ENCODE measurements at regions not wholly inside any gene's neighbourhood (a gene's known extent, or its start where the extent isn't known, plus 50 kb on each side); places are given as distances from the start of the nearest gene placed in this dataset.

DNA sequence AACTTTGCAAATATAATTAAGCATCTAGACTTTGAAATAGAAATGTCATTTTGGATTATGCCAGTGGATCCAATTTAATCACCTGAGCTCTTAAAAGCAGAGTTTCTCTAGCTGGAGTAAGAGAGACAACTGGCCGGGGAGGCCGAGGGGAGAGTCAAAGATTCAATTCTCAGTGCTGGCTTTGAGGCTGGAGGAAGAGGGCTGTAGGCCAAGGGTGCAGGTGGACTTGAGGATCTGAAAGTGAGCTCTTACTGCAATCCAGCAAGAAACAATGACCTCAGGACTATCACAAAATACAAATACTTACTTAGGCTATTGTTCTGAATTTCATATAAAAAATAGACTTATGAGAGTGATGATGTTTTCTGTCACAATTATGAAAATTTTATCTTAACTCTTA is 814.5 kb downstream of the CBLN2 start:
- DNase-seq (ENCODE audit: low read depth), result no peak

DNA sequence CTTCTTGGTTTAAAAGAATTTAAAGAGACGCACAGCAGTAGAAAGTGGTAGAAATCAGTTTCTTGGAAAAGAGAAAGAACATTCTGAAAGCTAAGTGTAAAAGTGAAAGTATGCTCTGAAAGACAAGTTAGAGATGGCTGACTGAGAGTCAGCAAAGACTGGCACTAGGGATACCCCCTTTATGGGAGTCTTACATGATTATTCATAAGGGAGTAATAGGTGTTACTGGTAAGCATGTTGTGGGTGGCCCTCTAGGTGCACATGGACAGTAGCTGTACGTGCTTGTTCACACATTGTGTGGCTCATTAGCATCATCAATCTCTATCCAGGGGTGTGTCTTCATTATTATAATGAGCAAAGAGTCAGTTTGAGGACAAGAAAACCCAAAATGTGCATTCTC is 816.2 kb downstream of the CBLN2 start:
- DNase-seq (ENCODE audit: low read depth), result no peak

DNA sequence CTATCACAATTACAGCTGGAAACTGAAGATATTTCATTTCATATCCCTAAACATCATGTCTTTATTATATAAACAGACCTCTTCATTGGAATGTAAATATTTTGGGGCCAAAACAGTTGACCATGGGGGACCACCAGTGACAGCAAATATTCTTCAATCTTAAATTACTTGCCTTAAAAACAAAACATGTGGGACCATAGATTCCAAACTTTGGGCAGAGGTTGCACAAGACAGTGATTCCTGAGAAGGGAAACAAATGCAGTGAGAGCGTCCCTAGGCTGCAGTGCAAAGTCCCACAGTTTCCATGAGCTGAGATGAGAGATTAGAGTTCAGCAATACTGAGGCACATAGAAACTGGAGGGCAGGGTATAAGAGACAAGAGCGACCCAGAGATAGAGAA is 818.9 kb downstream of the CBLN2 start:
- DNase-seq (ENCODE audit: low read depth), result no peak

DNA sequence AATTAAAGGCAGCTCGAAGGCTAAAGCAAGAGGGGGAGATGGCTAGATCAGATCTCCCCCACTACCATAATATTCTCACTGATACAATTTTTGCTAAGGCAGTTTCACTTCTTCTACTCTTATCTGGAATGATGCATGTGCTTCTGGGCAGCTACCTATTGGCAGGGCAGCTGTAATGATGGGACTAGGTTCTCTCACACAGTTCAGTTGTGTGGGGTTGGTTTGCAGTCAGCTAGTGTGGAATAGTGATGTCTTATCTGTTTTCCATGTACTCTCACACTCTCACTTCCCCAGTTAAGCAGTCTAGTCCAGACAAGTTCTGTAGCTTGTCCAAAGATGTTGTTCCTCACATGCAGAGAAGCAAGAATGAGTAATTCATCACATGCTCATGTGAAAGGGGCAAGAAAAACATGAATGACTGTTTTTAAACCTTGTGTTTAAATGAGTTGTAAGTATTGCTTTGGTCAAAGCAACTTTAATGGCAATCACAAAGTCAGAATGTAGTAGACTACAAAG is 836.1 kb downstream of the CBLN2 start:
- DNase-seq (ENCODE audit: low read depth), result no peak

DNA sequence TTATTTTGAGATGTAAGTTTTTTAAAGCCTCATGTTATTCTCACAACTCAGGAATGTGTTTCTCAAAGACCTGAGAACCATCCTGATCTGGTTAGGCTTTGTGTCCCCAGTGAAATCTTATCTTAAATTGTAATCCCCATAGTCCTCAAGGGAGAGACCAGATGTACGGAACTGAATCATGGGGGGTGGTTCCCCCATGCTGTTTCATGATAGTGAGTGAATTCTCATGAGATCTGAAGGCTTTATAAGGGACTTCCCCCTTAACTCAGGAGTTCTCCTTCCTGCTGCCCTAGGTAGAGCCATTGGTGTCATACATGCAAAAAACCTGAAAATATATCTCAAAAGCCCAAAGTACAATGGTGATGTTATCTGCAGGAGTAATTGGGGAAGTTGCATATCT is 836.7 kb downstream of the CBLN2 start:
- no peak for DNase-seq (ENCODE audit: low read depth)

DNA sequence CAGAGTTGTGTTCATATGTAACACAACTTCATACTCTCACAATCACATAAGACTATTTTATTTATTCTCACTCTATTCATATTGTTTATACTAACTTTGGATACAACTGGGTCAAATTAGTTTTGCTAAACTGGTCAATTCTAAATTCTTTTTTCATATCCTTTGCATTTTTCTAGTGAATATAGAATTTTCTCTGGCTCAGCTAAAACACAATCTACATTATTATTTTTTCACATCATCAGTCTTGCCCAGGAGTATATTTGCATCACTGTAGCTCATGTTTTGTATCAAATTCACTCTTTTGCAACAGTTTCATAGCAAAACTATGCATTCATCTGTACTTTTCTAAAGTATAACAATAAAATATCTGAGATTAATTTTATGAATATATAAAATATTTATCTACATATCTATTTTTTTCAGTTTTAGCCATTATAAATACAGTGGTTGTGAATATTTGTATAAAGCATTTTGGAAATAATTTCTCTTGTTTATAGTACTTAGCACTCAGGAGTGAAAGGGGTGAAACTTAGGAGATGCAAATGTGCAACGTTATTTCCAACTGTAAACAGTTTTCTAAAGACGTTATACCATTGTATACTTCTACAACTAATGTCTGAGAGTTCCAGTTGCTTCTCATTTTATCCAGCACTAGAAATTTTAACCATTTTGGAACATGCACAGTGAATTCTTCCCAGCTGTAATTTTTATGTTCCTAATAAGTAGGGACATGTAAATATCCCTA is 854.6 kb downstream of the CBLN2 start:
- no peak for DNase-seq (ENCODE audit: low read depth)

DNA sequence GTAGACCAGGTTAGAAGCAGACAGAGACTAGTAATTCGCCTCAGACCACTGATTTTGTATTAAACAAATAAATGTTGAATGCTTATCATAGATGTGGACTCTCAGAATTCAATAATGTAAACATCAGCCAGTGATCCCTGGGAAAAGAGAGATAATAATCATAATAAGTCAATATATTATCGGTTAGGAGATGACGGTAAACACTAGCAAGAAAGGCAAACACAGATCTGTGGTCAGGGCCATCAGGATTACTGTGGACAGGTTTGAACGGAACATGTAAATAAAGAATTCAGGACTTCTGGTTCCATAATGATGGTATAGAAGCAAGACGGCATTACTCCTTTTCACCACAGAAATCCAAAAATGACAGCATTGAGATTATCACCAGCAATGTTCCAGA is 861.6 kb downstream of the CBLN2 start:
- DNase-seq (ENCODE audit: low read depth), result no peak

DNA sequence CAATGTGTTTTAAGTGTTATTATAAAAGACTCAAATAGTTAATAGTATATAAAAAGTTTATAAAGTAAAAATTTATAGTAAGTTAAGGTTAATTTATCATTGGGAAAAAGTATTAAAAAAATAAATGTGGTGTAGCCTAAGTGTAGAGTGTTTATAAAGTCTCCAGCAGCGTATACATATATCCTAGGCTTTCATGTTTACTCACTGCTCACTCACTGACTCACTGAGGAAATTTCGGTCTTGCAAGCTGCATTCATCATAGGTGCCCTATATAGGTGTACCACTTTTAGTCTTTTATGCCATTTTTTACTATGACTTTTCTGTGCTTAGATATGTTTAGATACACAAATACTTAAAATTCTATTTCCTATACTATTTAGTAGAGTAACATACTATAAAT is 866.0 kb downstream of the CBLN2 start:
- DNase-seq (ENCODE audit: low read depth), result no peak

DNA sequence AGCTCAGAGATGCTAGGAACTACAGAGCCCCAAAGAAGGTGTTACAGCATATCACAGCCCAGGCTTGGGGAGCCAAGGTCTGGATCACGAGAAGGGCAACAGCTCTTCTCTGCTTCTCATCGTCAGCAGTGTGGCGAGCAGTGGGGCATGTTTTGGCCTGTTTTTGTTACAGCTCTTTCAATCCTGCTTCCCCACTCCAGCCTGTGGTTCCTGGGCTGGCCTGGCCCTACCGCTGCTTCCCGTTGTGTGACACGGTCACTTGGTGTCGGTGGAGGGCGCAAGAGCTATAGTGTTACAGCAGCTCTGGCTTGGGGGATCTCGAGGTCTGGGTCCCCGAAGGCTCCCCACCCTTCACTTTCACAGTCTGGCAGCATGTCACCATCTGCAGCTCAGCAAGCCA is 870.2 kb downstream of the CBLN2 start:
- no peak for DNase-seq (ENCODE audit: low read depth)

DNA sequence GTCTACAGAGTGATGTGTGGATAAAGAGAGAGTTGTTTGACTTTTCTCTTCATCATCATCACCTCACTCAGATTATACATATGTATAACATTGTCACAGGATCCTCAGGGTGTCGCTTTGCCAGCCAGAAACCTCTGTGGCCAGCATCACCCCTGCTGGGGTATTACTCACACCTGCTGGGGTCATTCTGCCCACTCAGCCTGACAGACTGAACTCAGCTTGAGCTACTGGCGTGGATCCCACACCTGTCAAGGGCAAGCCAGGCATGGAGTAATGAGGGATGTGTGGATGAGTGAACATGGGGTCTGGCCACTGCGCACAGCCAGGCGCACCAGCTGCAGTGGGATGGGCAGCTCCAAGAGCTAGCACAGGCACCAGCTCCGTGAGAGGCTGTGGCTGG is 870.6 kb downstream of the CBLN2 start:
- no peak for DNase-seq (ENCODE audit: low read depth)

DNA sequence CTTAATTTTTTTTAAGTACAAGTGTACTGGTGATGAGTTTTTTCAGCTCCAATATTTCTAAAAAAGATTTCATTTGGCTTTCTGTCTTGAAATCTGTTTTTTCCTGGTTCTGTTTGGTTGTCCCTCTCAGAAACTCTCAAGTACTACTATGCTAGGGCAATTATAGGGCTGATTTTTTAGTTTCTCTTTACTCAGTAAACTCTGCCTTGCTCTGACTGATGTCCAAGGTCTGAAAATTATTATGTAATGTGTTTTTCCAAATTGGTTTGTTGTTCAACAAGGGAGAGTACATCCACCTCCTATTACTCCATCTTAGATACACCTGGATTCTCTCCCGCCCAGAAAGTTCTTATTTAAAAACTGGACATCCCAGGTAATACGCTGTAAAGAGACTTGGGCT is 877.7 kb downstream of the CBLN2 start:
- no peak for DNase-seq (ENCODE audit: low read depth)

DNA sequence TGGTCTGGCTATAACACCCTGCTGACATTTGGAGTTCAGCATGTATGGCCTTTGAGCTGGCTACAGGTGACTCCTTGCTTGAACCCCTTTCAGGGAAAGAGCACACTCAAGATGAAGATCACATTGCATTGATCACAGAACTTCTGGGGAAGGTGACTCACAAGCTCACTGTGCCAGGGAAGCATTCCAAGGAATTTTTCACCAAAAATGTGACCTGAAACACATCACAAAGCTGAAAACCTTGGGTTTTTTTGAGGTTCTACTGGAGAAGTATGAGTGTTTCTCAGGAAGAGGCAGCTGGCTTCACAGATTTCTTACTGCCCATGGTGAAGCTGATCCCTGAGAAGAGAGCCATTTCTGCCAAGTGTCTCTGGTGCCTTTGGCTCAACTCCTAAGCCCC is 879.0 kb downstream of the CBLN2 start:
- DNase-seq (ENCODE audit: low read depth), result no peak

DNA sequence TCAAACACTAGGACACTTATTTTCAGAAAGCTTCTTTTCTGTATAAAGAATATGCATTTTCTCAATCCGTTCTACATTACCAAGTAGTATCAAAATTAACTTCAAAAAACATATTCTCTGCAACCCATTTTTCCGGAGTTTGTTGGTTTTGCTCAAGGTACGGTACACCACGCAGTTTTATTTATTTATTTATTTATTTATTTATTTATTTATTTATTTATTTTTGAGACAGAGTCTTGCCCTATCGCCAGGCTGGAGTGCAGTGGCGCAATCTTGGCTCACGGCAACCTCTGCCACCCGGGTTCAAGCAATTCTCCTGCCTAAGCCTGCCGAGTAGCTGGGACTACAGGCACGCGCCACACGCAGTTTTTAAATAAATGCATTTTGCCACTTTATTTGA is 900.3 kb downstream of the CBLN2 start:
- DNase-seq (ENCODE audit: low read depth), result no peak

DNA sequence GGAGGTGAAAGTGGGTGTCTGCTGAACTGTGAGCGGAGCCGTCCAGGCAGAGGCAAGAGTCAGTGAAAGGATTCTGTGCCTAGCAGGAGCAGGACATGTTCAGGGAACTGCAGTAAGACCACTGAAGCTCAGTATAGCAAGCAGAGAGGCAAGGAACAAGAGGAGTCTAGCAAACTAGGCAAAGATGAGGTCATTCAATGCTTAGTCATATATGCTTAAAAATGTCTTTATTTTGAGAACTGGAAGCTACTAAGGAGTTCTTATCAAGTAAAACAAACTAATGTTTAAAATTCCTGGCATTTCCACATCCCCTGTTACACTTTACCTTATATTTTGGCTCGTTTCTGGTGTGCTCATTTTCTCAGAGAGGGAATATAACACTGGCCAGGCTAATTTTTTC is 913.4 kb downstream of the CBLN2 start:
- DNase-seq (ENCODE audit: low read depth), result no peak

DNA sequence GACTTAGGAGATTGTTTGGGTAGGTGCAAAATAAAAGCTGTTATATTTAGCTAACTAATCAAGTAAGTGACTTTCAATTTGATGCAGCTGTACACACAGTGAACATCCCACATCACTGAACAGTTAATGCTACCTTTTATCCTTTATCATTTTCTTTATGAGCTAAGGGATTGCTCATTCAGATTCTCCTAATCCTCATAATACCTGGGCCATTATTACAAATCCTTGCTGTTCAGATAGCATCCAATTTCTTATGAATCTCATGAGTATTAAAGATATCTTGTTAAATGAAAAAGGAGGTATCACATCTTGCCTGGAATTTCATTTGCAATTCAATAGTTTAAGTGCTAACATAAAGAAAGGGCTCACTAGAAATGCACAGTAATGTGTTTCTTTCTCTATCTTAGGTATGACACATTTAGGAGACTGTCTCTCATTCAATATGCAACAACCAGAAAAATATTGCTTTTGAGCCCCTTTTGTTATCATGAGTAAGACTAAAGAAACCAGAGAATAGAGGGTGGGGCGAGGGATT is 918.5 kb downstream of the CBLN2 start:
- no peak for DNase-seq (ENCODE audit: low read depth)

DNA sequence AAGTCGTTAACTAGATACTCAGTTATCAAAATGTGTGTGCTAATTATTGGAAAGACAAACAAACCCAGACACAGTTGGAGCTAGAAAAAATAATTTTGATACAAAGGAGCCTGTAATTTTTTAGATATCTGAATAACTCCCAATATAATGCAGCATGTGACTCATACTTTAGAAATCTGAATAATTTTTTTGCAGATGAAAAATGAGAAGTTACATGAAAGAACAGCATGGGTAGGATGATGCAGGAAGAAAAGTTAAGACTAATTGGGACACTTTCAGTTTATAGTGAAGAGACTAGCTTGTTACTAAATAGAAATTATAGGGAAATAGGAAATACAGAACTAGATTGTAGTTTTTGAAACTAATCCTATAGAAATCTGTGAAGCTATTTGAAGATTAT is 945.8 kb downstream of the CBLN2 start:
- DNase-seq (ENCODE audit: low read depth), result no peak

DNA sequence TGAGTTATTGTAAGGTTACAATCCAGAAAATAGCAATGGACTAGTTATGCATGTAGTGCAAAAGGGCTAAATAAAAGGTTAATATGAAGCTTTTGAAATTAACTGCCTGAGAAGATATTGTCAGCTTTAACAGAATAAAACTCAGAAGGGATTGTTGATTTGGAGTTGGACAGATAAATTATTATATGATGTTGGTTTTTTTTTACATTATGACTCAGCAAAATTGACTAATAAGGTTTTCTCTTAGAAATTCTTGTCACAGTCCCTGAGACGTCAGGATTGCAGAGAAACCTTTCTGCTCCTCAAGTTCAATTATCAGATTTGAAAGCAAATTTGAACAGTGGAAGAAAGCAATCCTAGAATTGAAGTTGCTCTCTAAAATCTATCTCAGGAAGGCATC is 946.9 kb downstream of the CBLN2 start:
- no peak for DNase-seq (ENCODE audit: low read depth)

DNA sequence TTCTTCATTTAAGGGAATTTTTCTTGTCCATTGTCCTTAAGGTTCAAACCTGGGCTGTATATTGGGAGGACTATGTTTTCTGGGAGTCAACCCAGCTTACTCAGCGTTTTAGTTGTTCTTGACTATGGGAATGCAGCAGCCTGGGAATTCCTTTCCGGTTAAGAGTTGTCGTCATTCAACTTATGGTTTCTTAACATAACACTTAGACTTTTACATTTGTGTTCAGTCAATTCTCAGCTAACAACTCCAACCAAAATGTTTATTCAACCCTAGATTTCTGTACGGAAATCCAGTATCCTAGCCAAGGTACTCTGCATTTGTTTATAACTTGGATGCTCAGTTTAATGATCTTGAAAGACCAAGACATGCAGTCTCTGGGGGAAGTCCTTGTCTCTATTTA is 960.9 kb downstream of the CBLN2 start:
- DNase-seq (ENCODE audit: low read depth), result no peak

DNA sequence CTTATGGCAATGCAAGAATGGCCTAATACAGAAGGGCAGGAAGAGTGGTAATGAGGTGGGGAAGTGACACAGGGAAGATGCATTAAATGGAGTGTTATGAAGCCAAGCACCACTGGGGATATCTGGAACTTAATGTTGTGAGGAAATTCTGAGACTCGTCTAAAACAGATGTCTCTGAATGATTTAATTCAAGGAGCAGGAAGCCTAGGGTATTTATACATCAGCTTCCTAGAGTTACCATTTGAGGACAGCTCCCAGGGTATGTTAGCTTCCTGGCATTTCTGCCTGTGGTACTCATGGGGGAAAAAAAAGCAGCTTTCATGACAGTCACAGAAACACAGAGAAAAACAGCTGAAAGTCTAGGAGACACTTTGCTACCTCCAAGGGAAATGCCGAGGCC is 989.5 kb downstream of the CBLN2 start:
- DNase-seq (ENCODE audit: low read depth), result no peak

DNA sequence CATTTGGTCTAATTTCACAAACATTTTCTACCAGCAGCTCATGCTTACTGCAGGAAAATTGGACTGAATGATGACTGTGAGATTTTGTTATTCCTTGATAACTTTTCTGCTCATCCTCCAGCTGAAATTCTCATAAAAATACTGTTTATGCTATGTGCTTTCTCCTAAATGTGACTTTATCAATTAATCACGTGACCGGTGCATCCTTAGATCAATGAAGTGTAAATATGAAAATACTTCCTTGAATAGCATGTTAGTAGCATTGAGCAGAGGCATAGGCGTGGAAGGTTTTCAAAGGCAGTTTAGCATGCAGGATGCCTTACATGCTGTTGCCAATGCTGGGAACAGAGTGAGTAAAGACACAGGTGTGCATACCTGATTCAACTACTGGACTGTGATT is 1002.5 kb downstream of the CBLN2 start:
- DNase-seq (ENCODE audit: low read depth), result no peak

DNA sequence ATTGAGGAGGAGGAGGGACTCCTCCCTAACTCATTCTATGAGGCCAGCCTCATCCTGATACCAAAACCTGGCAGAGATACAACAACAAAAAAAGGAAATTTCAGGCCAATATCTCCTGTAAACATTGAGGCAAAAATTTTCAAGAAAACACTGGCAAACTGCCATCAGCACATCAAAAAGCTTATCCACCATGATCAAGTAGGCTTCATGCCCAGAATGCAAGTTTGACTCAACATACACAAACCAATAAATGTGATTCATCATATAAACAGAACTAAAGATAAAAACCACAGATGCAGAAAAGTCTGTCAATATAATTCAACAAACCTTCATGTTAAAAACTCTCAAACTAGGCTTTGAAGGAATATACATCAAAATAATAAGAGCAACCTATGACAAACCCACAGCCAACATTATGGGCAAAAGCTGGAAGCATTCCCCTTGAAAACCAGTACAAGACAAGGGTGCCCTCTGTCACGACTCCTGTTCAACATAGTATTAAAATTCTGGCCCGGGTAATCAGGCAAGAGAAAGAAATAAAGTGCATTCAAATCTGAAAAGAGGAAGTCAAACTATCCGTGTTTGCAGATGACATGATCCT is 1014.3 kb downstream of the CBLN2 start:
- peak; percentile 49 for DNase-seq (ENCODE audit: low read depth)

DNA sequence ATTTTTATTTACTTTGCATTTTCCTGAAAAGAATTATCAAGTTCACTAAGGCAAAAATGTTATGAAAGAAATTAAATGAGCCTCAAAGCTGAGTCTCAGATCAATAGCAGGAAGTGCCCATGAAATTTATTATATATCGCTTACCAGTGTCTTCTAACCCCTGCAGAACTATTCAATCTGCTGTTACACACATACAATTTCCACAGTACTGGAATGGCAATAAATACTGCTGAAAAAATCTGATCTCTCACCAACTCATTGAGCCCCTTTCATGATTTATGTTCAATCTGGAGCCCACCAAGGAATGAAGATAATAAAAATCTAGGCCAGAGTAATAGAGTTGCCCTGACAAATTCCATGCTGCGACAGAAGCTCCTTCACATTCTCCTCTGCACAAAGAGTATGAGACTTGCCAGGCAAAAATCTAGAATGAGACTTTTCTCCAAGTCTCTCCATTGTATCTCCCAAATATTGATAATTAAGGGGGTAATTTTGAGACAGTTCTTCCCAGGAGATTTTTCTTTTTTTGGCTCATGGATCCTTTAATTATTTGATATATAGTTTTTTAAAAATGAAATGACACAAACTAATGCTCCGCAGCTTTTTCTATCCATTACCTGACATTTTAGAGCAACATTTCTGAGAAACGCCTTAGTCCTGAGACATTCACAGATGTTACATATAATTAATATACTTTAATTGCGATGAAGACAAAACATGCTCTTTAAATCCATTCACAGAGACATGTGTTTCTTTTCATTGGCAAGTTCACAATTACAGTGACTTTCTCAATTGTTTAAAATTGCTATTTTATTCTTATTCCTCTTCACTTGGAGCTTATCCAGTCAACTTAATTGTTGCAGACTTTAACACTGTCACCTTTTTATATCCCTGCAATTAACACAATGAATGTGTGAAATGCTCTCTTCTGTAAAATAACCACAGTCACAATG is 1020.4 kb downstream of the CBLN2 start:
- DNase-seq (ENCODE audit: low read depth), result no peak

DNA sequence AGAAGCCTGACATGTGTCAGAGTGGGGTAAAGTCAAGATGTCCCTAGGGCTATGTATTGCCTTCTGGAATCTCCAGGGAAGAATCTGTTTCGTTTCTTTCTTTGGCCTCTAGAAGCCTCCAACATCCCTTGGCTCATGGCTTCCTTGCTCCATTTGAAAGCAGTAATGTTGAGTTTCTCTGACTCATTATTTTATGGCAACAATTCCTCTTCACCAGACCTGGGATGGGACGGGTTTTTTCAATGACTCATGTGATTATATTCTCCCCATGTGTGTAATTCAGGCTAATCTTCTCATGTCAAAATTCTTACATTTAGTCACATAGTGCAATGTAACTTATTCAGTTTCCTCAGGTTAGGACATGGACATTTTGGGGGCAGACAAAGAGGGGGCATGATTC is 1038.6 kb downstream of the CBLN2 start:
- DNase-seq (ENCODE audit: low read depth), result no peak
